HEK293 (cell line): ENCODE measurements at regions not wholly inside any gene's neighbourhood (a gene's known extent, or its start where the extent isn't known, plus 50 kb on each side); places are given as distances from the start of the nearest gene placed in this dataset.

ENCODE experiments used
- CTCF ChIA-PET: fragments of 350-600 bp; formaldehyde crosslinking; extraction: SDS; loops from one replicate; lab custom pipeline; 2021; ENCODE audit warnings: antibody characterized with exemption; lab: Yijun Ruan, JAX
- POLR2A ChIA-PET: fragments of 300-600 bp; formaldehyde crosslinking; extraction: SDS; loops from one replicate; lab custom pipeline; 2020; ENCODE audit warnings: antibody characterized with exemption, inconsistent platforms; lab: Yijun Ruan, JAX
- H3K27ac ChIP-seq: fragments of 200-500 bp; sonication (Bioruptor generic); 2 replicates; pipeline ENCODE4 v1.5.1; 2014; ENCODE audit warnings: low read depth, low read length, control low read depth, inconsistent platforms; ENCODE audit errors: extremely low read depth
- H3K36me3 ChIP-seq, 2 experiments: fragments of 200-500 bp in 1 of 2; sonication (Bioruptor generic) in 1 of 2; 1 replicate in 1 of 2; 2 replicates in 1 of 2; pipeline ENCODE4 v1.5.1; 2014 to 2017; ENCODE audit warnings: inconsistent platforms in 2 of 2, low read length in 2 of 2; ENCODE audit not compliant: control insufficient read depth in 2 of 2, insufficient read depth in 1 of 2
- H3K4me1 ChIP-seq: fragments of 200-500 bp; sonication (Bioruptor generic); 2 replicates; pipeline ENCODE4 v1.5.1; 2014; ENCODE audit warnings: mild to moderate bottlenecking, low read length, inconsistent platforms; ENCODE audit not compliant: control insufficient read depth, insufficient read depth
- H3K4me3 ChIP-seq: 2 replicates; pipeline ENCODE4 v1.5.1; 2011; ENCODE audit warnings: low read depth, mild to moderate bottlenecking, control low read depth, low read length, moderate library complexity
- H3K9me3 ChIP-seq: fragments of 200-500 bp; sonication (Bioruptor generic); 2 replicates; pipeline ENCODE4 v1.5.1; 2014; ENCODE audit warnings: low read depth, low read length, inconsistent platforms; ENCODE audit not compliant: control insufficient read depth, insufficient read depth
- BCL11A ChIP-seq: fragments of 450-650 bp; formaldehyde crosslinking; IDR thresholded peaks from 2 replicates; pipeline ENCODE4 v1.5.1; 2016; ENCODE audit warnings: low read depth, missing biosample characterization, missing genetic modification characterization
- BCL11B ChIP-seq: fragments of 450-650 bp; formaldehyde crosslinking; IDR thresholded peaks from 2 replicates; pipeline ENCODE4 v1.5.1; 2016; ENCODE audit warnings: low read depth, missing biosample characterization, missing genetic modification characterization
- EGR2 ChIP-seq: fragments of 450-650 bp; formaldehyde crosslinking; IDR thresholded peaks from 2 replicates; pipeline ENCODE4 v1.5.1; 2016; ENCODE audit warnings: low read depth, missing biosample characterization, missing genetic modification characterization
- KLF9 ChIP-seq: fragments of 450-650 bp; formaldehyde crosslinking; IDR thresholded peaks from 2 replicates; pipeline ENCODE4 v1.5.1; 2016; ENCODE audit warnings: missing biosample characterization, missing genetic modification characterization, low read depth
- OVOL3 ChIP-seq: fragments of 450-650 bp; formaldehyde crosslinking; IDR thresholded peaks from 2 replicates; pipeline ENCODE4 v1.5.1; 2016; ENCODE audit warnings: missing biosample characterization, missing genetic modification characterization
- TCF7L2 ChIP-seq: IDR thresholded peaks from 2 replicates; pipeline ENCODE4 v1.6.1; 2011; ENCODE audit warnings: low read depth, mild to moderate bottlenecking, inconsistent platforms, low read length, moderate library complexity, borderline replicate concordance
- YY1 ChIP-seq: fragments of 450-650 bp; formaldehyde crosslinking; IDR thresholded peaks from 2 replicates; pipeline ENCODE4 v1.5.1; 2018; ENCODE audit warnings: missing biosample characterization, missing genetic modification characterization
- ZBTB21 ChIP-seq: fragments of 450-650 bp; formaldehyde crosslinking; IDR thresholded peaks from 2 replicates; pipeline ENCODE4 v1.5.1; 2017; ENCODE audit warnings: missing biosample characterization, missing genetic modification characterization
- ZBTB48 ChIP-seq: fragments of 450-650 bp; formaldehyde crosslinking; IDR thresholded peaks from 2 replicates; pipeline ENCODE4 v1.5.1; 2016; ENCODE audit warnings: missing biosample characterization, missing genetic modification characterization
- ZNF121 ChIP-seq: fragments of 450-650 bp; formaldehyde crosslinking; IDR thresholded peaks from 2 replicates; pipeline ENCODE4 v1.5.1; 2016; ENCODE audit warnings: missing biosample characterization, missing genetic modification characterization
- ZNF133 ChIP-seq: fragments of 450-650 bp; formaldehyde crosslinking; IDR thresholded peaks from 2 replicates; pipeline ENCODE4 v1.5.1; 2016; ENCODE audit warnings: missing biosample characterization, missing genetic modification characterization
- ZNF146 ChIP-seq: fragments of 450-650 bp; formaldehyde crosslinking; IDR thresholded peaks from 2 replicates; pipeline ENCODE4 v1.5.1; 2016; ENCODE audit warnings: missing biosample characterization, missing genetic modification characterization
- ZNF155 ChIP-seq: fragments of 450-650 bp; formaldehyde crosslinking; IDR thresholded peaks from 2 replicates; pipeline ENCODE4 v1.5.1; 2016; ENCODE audit warnings: missing biosample characterization, missing genetic modification characterization
- ZNF211 ChIP-seq: fragments of 450-650 bp; formaldehyde crosslinking; IDR thresholded peaks from 2 replicates; pipeline ENCODE4 v1.5.1; 2016; ENCODE audit warnings: low read depth, missing biosample characterization, missing genetic modification characterization
- ZNF214 ChIP-seq: fragments of 450-650 bp; formaldehyde crosslinking; IDR thresholded peaks from 2 replicates; pipeline ENCODE4 v1.5.1; 2017; ENCODE audit warnings: missing biosample characterization, mild to moderate bottlenecking, missing genetic modification characterization, borderline replicate concordance
- ZNF223 ChIP-seq: fragments of 450-650 bp; formaldehyde crosslinking; IDR thresholded peaks from 2 replicates; pipeline ENCODE4 v1.5.1; 2016; ENCODE audit warnings: missing biosample characterization, missing genetic modification characterization
- ZNF24 ChIP-seq: fragments of 450-650 bp; formaldehyde crosslinking; IDR thresholded peaks from 2 replicates; pipeline ENCODE4 v1.5.1; 2016; ENCODE audit warnings: missing biosample characterization, missing genetic modification characterization
- ZNF311 ChIP-seq: fragments of 450-650 bp; formaldehyde crosslinking; IDR thresholded peaks from 2 replicates; pipeline ENCODE4 v1.5.1; 2017; ENCODE audit warnings: missing biosample characterization, missing genetic modification characterization, borderline replicate concordance
- ZNF354C ChIP-seq: fragments of 450-650 bp; formaldehyde crosslinking; IDR thresholded peaks from 2 replicates; pipeline ENCODE4 v1.5.1; 2016; ENCODE audit warnings: missing biosample characterization, missing genetic modification characterization, low read depth, borderline replicate concordance
- ZNF394 ChIP-seq: fragments of 450-650 bp; formaldehyde crosslinking; IDR thresholded peaks from 2 replicates; pipeline ENCODE4 v1.5.1; 2016; ENCODE audit warnings: missing biosample characterization, missing genetic modification characterization, mild to moderate bottlenecking, moderate library complexity, borderline replicate concordance
- ZNF423 ChIP-seq: fragments of 450-650 bp; formaldehyde crosslinking; IDR thresholded peaks from 2 replicates; pipeline ENCODE4 v1.5.1; 2016; ENCODE audit warnings: missing biosample characterization, missing genetic modification characterization
- ZNF433 ChIP-seq: fragments of 450-650 bp; formaldehyde crosslinking; IDR thresholded peaks from 2 replicates; pipeline ENCODE4 v1.5.1; 2016; ENCODE audit warnings: missing biosample characterization, missing genetic modification characterization, low read depth
- ZNF473 ChIP-seq: fragments of 450-650 bp; formaldehyde crosslinking; IDR thresholded peaks from 2 replicates; pipeline ENCODE4 v1.5.1; 2017; ENCODE audit warnings: missing biosample characterization, missing genetic modification characterization
- ZNF544 ChIP-seq: fragments of 450-650 bp; formaldehyde crosslinking; IDR thresholded peaks from 2 replicates; pipeline ENCODE4 v1.5.0; 2017; ENCODE audit warnings: missing biosample characterization, missing genetic modification characterization
- ZNF585B ChIP-seq: fragments of 450-650 bp; formaldehyde crosslinking; IDR thresholded peaks from 2 replicates; pipeline ENCODE4 v1.5.1; 2016; ENCODE audit warnings: missing biosample characterization, missing genetic modification characterization
- ZNF768 ChIP-seq: fragments of 450-650 bp; formaldehyde crosslinking; IDR thresholded peaks from 2 replicates; pipeline ENCODE4 v1.5.1; 2018; ENCODE audit warnings: missing biosample characterization, mild to moderate bottlenecking, missing genetic modification characterization
- ZNF785 ChIP-seq: fragments of 450-650 bp; formaldehyde crosslinking; IDR thresholded peaks from 2 replicates; pipeline ENCODE4 v1.5.1; 2016; ENCODE audit warnings: missing biosample characterization, missing genetic modification characterization
- TF ChIP-seq, protein P1 (sequence below): fragments of 450-650 bp; formaldehyde crosslinking; IDR thresholded peaks from 2 replicates; pipeline ENCODE4 v1.5.1; 2017; ENCODE audit warnings: missing biosample characterization, missing genetic modification characterization
- TF ChIP-seq, protein P2 (sequence below): fragments of 450-650 bp; formaldehyde crosslinking; IDR thresholded peaks from 2 replicates; pipeline ENCODE4 v1.5.1; 2016; ENCODE audit warnings: missing biosample characterization, missing genetic modification characterization
- TF ChIP-seq, protein P3 (sequence below): fragments of 450-650 bp; formaldehyde crosslinking; IDR thresholded peaks from 2 replicates; pipeline ENCODE4 v1.5.1; 2016; ENCODE audit warnings: missing biosample characterization, missing genetic modification characterization
- TF ChIP-seq, protein P4 (sequence below): sonication (generic); formaldehyde crosslinking; IDR thresholded peaks from 2 replicates; pipeline ENCODE4 v1.8.1; 2022; ENCODE audit warnings: mild to moderate bottlenecking, moderate library complexity, missing genetic modification reagents

DNA sequence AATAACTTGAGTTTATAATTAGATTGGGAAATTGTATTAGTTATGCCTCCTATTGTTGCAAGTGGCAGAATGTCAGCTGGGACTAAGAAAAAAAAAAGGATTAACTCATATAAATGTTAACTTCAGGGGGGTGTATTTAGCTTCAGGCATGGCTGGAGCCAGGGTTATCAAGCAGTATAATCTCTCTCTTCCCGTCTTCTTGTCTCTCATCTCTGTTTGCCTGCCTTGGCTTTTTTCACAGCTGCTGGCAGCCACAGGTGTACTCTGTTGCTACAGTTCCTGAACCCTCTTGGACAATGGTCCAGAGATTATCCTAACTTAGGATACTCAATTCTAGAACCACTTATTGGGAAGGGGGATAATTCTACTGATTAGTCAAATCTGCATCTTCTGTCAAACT is 370.7 kb upstream of the MEX3C start:
- Histone ChIP-seq H3K27ac (no peak overlapping the region), H3K36me3 (no peaks in the 10 kb centered on the region), H3K4me3 (no peak overlapping the region), H3K9me3 (no peaks in the 10 kb centered on the region), H3K4me1 (no peaks in the 10 kb centered on the region)
- ChIA-PET POLR2A (no interaction called here), CTCF (interaction anchor here (1.0 kb wide), 1 partner anchor 53 kb away, joined by 5 read pairs; no protein-coding TSS in a partner anchor)
- no peak for TF ChIP-seq ZNF146 (tag by site-specific recombination)
- no peak for TF ChIP-seq ZNF433 (tag by site-specific recombination)
- TF ChIP-seq BCL11A (tag by site-specific recombination) = no peak
- TF ChIP-seq ZNF121 (tag by site-specific recombination) = no peak

DNA sequence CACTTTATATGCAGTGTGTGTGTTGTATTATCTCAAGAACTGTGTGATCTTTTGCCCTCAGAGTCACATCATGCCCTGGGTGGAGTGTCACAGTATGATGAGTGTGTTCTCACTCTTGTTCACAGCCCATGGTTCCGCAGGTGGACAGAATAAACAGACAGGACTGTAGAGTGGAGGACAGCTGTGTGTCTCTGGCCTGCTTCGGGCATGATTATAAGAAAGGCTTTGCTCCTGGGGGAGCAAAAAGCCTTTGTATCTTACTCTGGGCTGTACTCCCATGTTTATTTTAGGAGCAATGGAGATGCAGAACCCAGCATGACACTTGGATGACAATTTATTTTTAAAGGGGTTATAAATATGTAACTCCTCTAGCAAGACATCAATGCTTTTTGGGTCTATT is 371.7 kb upstream of the MEX3C start:
- H3K4me3 ChIP-seq = no peak overlapping the region
- H3K4me1 ChIP-seq = no peaks in the 10 kb centered on the region
- ChIA-PET POLR2A (no interaction called here), CTCF (interaction anchor here (1.0 kb wide), 1 partner anchor 52 kb away, joined by 5 read pairs; no protein-coding TSS in a partner anchor)
- no peaks in the 10 kb centered on the region for H3K36me3 ChIP-seq
- no peaks in the 10 kb centered on the region for H3K9me3 ChIP-seq
- TF ChIP-seq ZNF394 (tag by site-specific recombination) = no peak
- no peak for TF ChIP-seq ZNF423 (tag by site-specific recombination)
- TF ChIP-seq, protein P1, sequence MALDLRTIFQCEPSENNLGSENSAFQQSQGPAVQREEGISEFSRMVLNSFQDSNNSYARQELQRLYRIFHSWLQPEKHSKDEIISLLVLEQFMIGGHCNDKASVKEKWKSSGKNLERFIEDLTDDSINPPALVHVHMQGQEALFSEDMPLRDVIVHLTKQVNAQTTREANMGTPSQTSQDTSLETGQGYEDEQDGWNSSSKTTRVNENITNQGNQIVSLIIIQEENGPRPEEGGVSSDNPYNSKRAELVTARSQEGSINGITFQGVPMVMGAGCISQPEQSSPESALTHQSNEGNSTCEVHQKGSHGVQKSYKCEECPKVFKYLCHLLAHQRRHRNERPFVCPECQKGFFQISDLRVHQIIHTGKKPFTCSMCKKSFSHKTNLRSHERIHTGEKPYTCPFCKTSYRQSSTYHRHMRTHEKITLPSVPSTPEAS (tag by site-specific recombination) = no peak
- TF ChIP-seq ZBTB48 (tag by site-specific recombination) = no peak
- TF ChIP-seq ZNF214 (tag by site-specific recombination) = no peak
- no peak for TF ChIP-seq ZBTB21 (tag by site-specific recombination)
- TF ChIP-seq ZNF768 (tag by site-specific recombination) = no peak
- no peak for TF ChIP-seq BCL11B (tag by site-specific recombination)
- no peak for TF ChIP-seq TCF7L2
- TF ChIP-seq ZNF311 (tag by site-specific recombination) = no peak
- no peak for TF ChIP-seq ZNF354C
- TF ChIP-seq ZNF473 (tag by site-specific recombination) = no peak
- no peak for TF ChIP-seq ZNF544
- TF ChIP-seq KLF9 = no peak
- no peak for TF ChIP-seq ZNF585B (tag by site-specific recombination)
- H3K27ac ChIP-seq = no peak overlapping the region

DNA sequence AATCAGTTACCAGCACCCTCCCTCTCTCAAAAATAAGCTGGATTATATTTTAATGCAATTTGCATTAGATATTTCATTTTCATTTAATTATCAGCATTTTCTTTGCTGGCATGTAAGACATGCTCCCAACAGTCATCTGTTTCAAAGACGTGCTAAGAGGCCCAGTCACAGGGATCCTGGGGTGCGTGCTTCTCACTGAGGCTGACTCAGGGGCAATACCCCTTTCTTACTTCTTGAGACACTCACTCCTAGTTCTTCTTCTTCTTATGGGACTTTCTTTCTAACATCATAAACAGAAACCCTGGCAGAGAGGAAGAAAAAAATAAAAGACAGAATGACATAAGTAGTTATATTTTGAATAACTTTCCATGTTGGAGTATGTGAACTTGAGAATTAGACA is 372.1 kb upstream of the MEX3C start:
- no peaks in the 10 kb centered on the region for H3K4me1 ChIP-seq
- POLR2A ChIA-PET = no interaction called here
- CTCF ChIA-PET = no interaction called here
- H3K27ac ChIP-seq = no peak overlapping the region
- no peaks in the 10 kb centered on the region for H3K36me3 ChIP-seq
- H3K9me3 ChIP-seq = no peaks in the 10 kb centered on the region
- no peak overlapping the region for H3K4me3 ChIP-seq
- no peak for TF ChIP-seq OVOL3 (tag by site-specific recombination)
- TF ChIP-seq ZNF155 = no peak
- TF ChIP-seq, protein P2, sequence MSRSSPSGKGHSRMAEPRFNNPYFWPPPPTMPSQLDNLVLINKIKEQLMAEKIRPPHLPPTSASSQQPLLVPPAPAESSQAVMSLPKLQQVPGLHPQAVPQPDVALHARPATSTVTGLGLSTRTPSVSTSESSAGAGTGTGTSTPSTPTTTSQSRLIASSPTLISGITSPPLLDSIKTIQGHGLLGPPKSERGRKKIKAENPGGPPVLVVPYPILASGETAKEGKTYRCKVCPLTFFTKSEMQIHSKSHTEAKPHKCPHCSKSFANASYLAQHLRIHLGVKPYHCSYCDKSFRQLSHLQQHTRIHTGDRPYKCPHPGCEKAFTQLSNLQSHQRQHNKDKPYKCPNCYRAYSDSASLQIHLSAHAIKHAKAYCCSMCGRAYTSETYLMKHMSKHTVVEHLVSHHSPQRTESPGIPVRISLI (tag by site-specific recombination) = no peak
- TF ChIP-seq ZNF768 (tag by site-specific recombination) = no peak
- no peak for TF ChIP-seq EGR2 (tag by site-specific recombination)
- TF ChIP-seq, protein P3, sequence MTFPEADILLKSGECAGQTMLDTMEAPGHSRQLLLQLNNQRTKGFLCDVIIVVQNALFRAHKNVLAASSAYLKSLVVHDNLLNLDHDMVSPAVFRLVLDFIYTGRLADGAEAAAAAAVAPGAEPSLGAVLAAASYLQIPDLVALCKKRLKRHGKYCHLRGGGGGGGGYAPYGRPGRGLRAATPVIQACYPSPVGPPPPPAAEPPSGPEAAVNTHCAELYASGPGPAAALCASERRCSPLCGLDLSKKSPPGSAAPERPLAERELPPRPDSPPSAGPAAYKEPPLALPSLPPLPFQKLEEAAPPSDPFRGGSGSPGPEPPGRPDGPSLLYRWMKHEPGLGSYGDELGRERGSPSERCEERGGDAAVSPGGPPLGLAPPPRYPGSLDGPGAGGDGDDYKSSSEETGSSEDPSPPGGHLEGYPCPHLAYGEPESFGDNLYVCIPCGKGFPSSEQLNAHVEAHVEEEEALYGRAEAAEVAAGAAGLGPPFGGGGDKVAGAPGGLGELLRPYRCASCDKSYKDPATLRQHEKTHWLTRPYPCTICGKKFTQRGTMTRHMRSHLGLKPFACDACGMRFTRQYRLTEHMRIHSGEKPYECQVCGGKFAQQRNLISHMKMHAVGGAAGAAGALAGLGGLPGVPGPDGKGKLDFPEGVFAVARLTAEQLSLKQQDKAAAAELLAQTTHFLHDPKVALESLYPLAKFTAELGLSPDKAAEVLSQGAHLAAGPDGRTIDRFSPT (tag by site-specific recombination) = no peak
- TF ChIP-seq ZNF211 (tag by site-specific recombination) = no peak
- TF ChIP-seq, protein P4, sequence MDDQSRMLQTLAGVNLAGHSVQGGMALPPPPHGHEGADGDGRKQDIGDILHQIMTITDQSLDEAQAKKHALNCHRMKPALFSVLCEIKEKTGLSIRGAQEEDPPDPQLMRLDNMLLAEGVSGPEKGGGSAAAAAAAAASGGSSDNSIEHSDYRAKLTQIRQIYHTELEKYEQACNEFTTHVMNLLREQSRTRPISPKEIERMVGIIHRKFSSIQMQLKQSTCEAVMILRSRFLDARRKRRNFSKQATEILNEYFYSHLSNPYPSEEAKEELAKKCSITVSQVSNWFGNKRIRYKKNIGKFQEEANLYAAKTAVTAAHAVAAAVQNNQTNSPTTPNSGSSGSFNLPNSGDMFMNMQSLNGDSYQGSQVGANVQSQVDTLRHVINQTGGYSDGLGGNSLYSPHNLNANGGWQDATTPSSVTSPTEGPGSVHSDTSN = no peak
- no peak for TF ChIP-seq ZNF133 (tag by site-specific recombination)
- TF ChIP-seq ZNF785 (tag by site-specific recombination) = no peak
- no peak for TF ChIP-seq YY1 (tag by site-specific recombination)
- no peak for TF ChIP-seq ZNF223 (tag by site-specific recombination)
- TF ChIP-seq ZNF24 (tag by site-specific recombination) = no peak
